ENCODE measurements at regions not wholly inside any gene's neighbourhood (a gene's known extent, or its start where the extent isn't known, plus 50 kb on each side); places are given as distances from the start of the nearest gene placed in this dataset.

DNA sequence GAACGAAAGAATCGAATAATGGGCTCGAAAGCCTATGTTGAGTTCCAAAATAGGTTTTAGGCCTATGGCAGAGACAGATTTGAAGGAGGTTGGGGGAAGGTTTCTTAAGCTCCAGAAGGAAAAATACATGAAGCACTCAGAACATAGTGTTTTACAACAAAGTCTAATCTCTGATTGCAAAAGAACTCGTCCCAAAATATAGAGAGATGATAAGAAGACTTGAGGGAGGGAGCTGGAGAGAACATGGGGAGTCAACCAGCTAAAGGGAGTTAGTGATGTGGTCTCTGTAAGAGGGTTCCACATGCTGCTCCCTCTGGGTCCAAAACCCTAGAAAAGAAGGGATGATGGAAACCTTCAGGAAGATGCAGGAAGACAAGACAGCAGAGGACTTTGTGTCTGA is 54.8 kb upstream of the DAAM1 start:
- Histone ChIP-seq H3K9me3 (ENCODE audit: low read length) (no peaks in the 10 kb centered on the region), H3K4me3 (replicated peaks in 1 of 3; ENCODE audit: insufficient read depth in 1 of 3, low read depth in 2 of 3, low read length in 3 of 3) (no peak overlapping the region), H3K4me2 (ENCODE audit: low read depth, low read length) (no peak overlapping the region), H3K79me2 (ENCODE audit: insufficient read depth, low read length) (no peaks in the 10 kb centered on the region), H3K36me3 (replicated peaks in 1 of 2; ENCODE audit: control insufficient read depth in 1 of 2, insufficient read depth in 2 of 2, low read length in 2 of 2) (no peaks in the 10 kb centered on the region), H3K9ac (ENCODE audit: insufficient read depth, low read depth, low read length) (no peak overlapping the region), H3K27ac (ENCODE audit: extremely low read length, insufficient read depth, low read length) (no peak overlapping the region), H2AFZ (ENCODE audit: low read length) (no peak overlapping the region), H3K4me1 (ENCODE audit: insufficient read depth, low read length) (peaks cover 10% of the 10 kb centered on the region), H4K20me1 (ENCODE audit: insufficient read depth, low read length) (no peaks in the 10 kb centered on the region), H3K27me3 (ENCODE audit: control insufficient read depth in 1 of 2, insufficient read depth in 2 of 2, low read length in 2 of 2) (no peaks in the 10 kb centered on the region; a peak in 1 of 5 replicates)
- ATAC-seq, result no peak
- POLR2A ChIA-PET, result interaction anchor here (0.8 kb wide), 1 partner anchor 55 kb away, joined by 3 read pairs; the partner anchor contains the start of gene DAAM1
- CTCF ChIA-PET (ENCODE audit: low intra/inter-chr PET ratio, low total read pairs), result no interaction called here
- no peak for FAIRE-seq
- no peak for DNase-seq (ENCODE audit: low spot score)
- intact Hi-C loops (cut with micrococcal nuclease; ENCODE audit: unreplicated experiment) (loop anchor here (2.0 kb wide), 1 partner anchor 15 kb away; no protein-coding TSS in a partner anchor), in situ Hi-C loops (cut with HindIII; ENCODE audit: extremely low pct_ligation_motif_present, low pct_unique_long_range_greater_than_20kb) (no loop called here)
- BruUV-seq (replicated peaks), result no TSS peak
- TF ChIP-seq ZNF460 (CRISPR knock-in tag; IDR thresholded peaks at IDR 0.05; ENCODE audit: borderline replicate concordance) (no peak), RORA (CRISPR knock-in tag; IDR thresholded peaks at IDR 0.05) (no peak), MLLT10 (CRISPR knock-in tag; IDR thresholded peaks at IDR 0.05) (no peak), ELF1 (CRISPR knock-in tag; IDR thresholded peaks at IDR 0.05) (no peak), ZNF138 (CRISPR knock-in tag; IDR thresholded peaks at IDR 0.05; ENCODE audit: low read depth) (no peak), ZNF563 (CRISPR knock-in tag; IDR thresholded peaks at IDR 0.05) (no peak), ZNF737 (CRISPR knock-in tag; IDR thresholded peaks at IDR 0.05; ENCODE audit: borderline replicate concordance) (no peak), ZNF772 (CRISPR knock-in tag; IDR thresholded peaks at IDR 0.05) (no peak), REL (CRISPR knock-in tag; conservative IDR thresholded peaks at IDR 0.05) (no peak), ZBTB38 (CRISPR knock-in tag; IDR thresholded peaks at IDR 0.05) (no peak), PPARG (CRISPR knock-in tag; conservative IDR thresholded peaks at IDR 0.05) (no peak)
- TF ChIP-seq, protein P1, sequence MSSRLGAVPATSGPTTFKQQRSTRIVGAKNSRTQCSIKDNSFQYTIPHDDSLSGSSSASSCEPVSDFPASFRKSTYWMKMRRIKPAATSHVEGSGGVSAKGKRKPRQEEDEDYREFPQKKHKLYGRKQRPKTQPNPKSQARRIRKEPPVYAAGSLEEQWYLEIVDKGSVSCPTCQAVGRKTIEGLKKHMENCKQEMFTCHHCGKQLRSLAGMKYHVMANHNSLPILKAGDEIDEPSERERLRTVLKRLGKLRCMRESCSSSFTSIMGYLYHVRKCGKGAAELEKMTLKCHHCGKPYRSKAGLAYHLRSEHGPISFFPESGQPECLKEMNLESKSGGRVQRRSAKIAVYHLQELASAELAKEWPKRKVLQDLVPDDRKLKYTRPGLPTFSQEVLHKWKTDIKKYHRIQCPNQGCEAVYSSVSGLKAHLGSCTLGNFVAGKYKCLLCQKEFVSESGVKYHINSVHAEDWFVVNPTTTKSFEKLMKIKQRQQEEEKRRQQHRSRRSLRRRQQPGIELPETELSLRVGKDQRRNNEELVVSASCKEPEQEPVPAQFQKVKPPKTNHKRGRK (CRISPR knock-in tag; IDR thresholded peaks at IDR 0.05), result no peak
- TF ChIP-seq, protein P2, sequence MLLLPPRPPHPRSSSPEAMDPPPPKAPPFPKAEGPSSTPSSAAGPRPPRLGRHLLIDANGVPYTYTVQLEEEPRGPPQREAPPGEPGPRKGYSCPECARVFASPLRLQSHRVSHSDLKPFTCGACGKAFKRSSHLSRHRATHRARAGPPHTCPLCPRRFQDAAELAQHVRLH (CRISPR knock-in tag; IDR thresholded peaks at IDR 0.05; ENCODE audit: borderline replicate concordance, low read depth), result no peak
- TF ChIP-seq, protein P3, sequence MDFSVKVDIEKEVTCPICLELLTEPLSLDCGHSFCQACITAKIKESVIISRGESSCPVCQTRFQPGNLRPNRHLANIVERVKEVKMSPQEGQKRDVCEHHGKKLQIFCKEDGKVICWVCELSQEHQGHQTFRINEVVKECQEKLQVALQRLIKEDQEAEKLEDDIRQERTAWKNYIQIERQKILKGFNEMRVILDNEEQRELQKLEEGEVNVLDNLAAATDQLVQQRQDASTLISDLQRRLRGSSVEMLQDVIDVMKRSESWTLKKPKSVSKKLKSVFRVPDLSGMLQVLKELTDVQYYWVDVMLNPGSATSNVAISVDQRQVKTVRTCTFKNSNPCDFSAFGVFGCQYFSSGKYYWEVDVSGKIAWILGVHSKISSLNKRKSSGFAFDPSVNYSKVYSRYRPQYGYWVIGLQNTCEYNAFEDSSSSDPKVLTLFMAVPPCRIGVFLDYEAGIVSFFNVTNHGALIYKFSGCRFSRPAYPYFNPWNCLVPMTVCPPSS (IDR thresholded peaks at IDR 0.05), result no peak
- WGBS (ENCODE audit: low lambda C conversion rate), result 55% methylated on average over 4 of the region's 4 CpGs

Measured in HepG2 (cell line).